NT2/D1 (cell line): ENCODE measurements at regions not wholly inside any gene's neighbourhood (a gene's known extent, or its start where the extent isn't known, plus 50 kb on each side); places are given as distances from the start of the nearest gene placed in this dataset.

ENCODE experiments used
- SUZ12 ChIP-seq: IDR thresholded peaks from 2 replicates; pipeline ENCODE4 v1.6.1; 2011; ENCODE audit not compliant: insufficient read length, insufficient read depth; ENCODE audit errors: extremely low read depth
- YY1 ChIP-seq: IDR thresholded peaks from 2 replicates; pipeline ENCODE4 v1.6.1; 2011; ENCODE audit not compliant: insufficient read length, insufficient read depth

GRCh38 chr7:115693779-115694178, 336.8 kb downstream of the TFEC start:
- TF ChIP-seq YY1 (no peak), SUZ12 (no peak)
